BE2C (cell line): ENCODE measurements at regions not wholly inside any gene's neighbourhood (a gene's known extent, or its start where the extent isn't known, plus 50 kb on each side); places are given as distances from the start of the nearest gene placed in this dataset.
"Not testable (repeated sequence)": the region's sequence is repeated elsewhere in the genome, so short reads cannot be mapped to it uniquely, and the experiment has no call there.

Experiments used
- DNase-seq: peaks from one replicate; pipeline ENCODE4 v3.0.0-alpha.2; 2020
- H3K27me3 ChIP-seq: fragments of 250-450 bp; sonication (Bioruptor Pico); 2 replicates; pipeline ENCODE4 v1.5.1; 2020; ENCODE audit warnings: mild to moderate bottlenecking
- H3K36me3 ChIP-seq: fragments of 250-450 bp; sonication (Bioruptor Pico); 2 replicates; pipeline ENCODE4 v1.5.1; 2020; ENCODE audit warnings: mild to moderate bottlenecking
- H3K4me1 ChIP-seq: fragments of 250-450 bp; sonication (Bioruptor Pico); 2 replicates; pipeline ENCODE4 v1.5.1; 2020
- H3K4me3 ChIP-seq: 2 replicates; pipeline ENCODE4 v1.5.1; 2011; ENCODE audit warnings: low read depth, low read length
- H3K9me3 ChIP-seq: fragments of 250-450 bp; sonication (Bioruptor Pico); 2 replicates; pipeline ENCODE4 v1.5.1; 2020
- CTCF ChIP-seq: IDR thresholded peaks from 2 replicates; pipeline ENCODE4 v1.5.1; 2012; ENCODE audit warnings: mild to moderate bottlenecking, low read depth, low read length

- Histone ChIP-seq H3K36me3 (no peaks in the 10 kb centered on the region), H3K4me3 (no peak overlapping the region), H3K27me3 (no peaks in the 10 kb centered on the region), H3K4me1 (no peaks in the 10 kb centered on the region), H3K9me3 (no peaks in the 10 kb centered on the region)
- no peak for TF ChIP-seq CTCF
- no peak for DNase-seq
Observed at GRCh38 chr12:124647316-124647715, 79.9 kb upstream of the NCOR2 start.

GRCh38 chr12:124646385-124647230 is 79.2 kb upstream of the NCOR2 start:
- Histone ChIP-seq H3K27me3 (no peaks in the 10 kb centered on the region), H3K4me1 (no peaks in the 10 kb centered on the region), H3K4me3 (no peak overlapping the region), H3K36me3 (no peaks in the 10 kb centered on the region), H3K9me3 (no peaks in the 10 kb centered on the region)
- TF ChIP-seq CTCF: no peak
- DNase-seq: no peak

- H3K4me1 ChIP-seq: no peaks in the 10 kb centered on the region
- no peaks in the 10 kb centered on the region for H3K9me3 ChIP-seq
- no peaks in the 10 kb centered on the region for H3K27me3 ChIP-seq
- no peak overlapping the region for H3K4me3 ChIP-seq
- no peak for DNase-seq
- no peaks in the 10 kb centered on the region for H3K36me3 ChIP-seq
- no peak for TF ChIP-seq CTCF
Observed at GRCh38 chr12:124645530-124646244, 78.3 kb upstream of the NCOR2 start.

- H3K9me3 ChIP-seq, H3K36me3 ChIP-seq, H3K4me3 ChIP-seq, H3K4me1 ChIP-seq, H3K27me3 ChIP-seq, DNase-seq: not testable (repeated sequence)
Observed at GRCh38 chr12:124643768-124644167, 76.4 kb upstream of the NCOR2 start.

GRCh38 chr12:124642105-124642504 is 74.7 kb upstream of the NCOR2 start:
- Histone ChIP-seq H3K36me3 (no peaks in the 10 kb centered on the region), H3K9me3 (no peaks in the 10 kb centered on the region; the same call in 1 of the 2 replicates), H3K4me1 (peaks cover 11% of the 10 kb centered on the region), H3K27me3 (no peaks in the 10 kb centered on the region), H3K4me3 (no peak overlapping the region)
- no peak for TF ChIP-seq CTCF
- no peak for DNase-seq

GRCh38 chr12:124641591-124641990 is 74.2 kb upstream of the NCOR2 start:
- H3K27me3 ChIP-seq: no peaks in the 10 kb centered on the region
- no peak for DNase-seq
- H3K4me1 ChIP-seq: peaks cover 16% of the 10 kb centered on the region
- no peaks in the 10 kb centered on the region for H3K36me3 ChIP-seq
- no peak for TF ChIP-seq CTCF
- H3K9me3 ChIP-seq: no peaks in the 10 kb centered on the region; the same call in 1 of the 2 replicates
- H3K4me3 ChIP-seq: no peak overlapping the region
